Mesenchymal stem cell (in vitro differentiated cells and primary cell): ENCODE measurements at regions not wholly inside any gene's neighbourhood (a gene's known extent, or its start where the extent isn't known, plus 50 kb on each side); places are given as distances from the start of the nearest gene placed in this dataset.

Experiments
- DNase-seq: peaks from one replicate; pipeline ENCODE4 v3.0.0-alpha.2; 2013
- H2AFZ ChIP-seq: one replicate; pipeline ENCODE4 v1.6.1; 2013; ENCODE audit warnings: low read depth, mild to moderate bottlenecking, control low read depth, inconsistent platforms, low read length, moderate library complexity
- H2AK5ac ChIP-seq: 2 replicates; pipeline ENCODE4 v1.6.1; 2013; ENCODE audit warnings: low read length, moderate library complexity, mild to moderate bottlenecking, inconsistent platforms; ENCODE audit not compliant: severe bottlenecking
- H2BK120ac ChIP-seq: one replicate; pipeline ENCODE4 v1.6.1; 2013; ENCODE audit warnings: low read depth, mild to moderate bottlenecking, inconsistent platforms, low read length, moderate library complexity
- H2BK12ac ChIP-seq, 2 experiments: one replicate each; pipeline ENCODE4 v1.6.1; 2013; ENCODE audit warnings: inconsistent platforms in 2 of 2, low read length in 2 of 2, mild to moderate bottlenecking in 2 of 2, moderate library complexity in 2 of 2, control low read depth in 1 of 2
- H2BK15ac ChIP-seq: one replicate; pipeline ENCODE4 v1.6.1; 2013; ENCODE audit warnings: mild to moderate bottlenecking, low read depth, inconsistent platforms; ENCODE audit not compliant: poor library complexity, severe bottlenecking
- H2BK5ac ChIP-seq: 2 replicates; pipeline ENCODE4 v1.6.1; 2013; ENCODE audit warnings: low read depth, mild to moderate bottlenecking, low read length, control low read depth, inconsistent platforms; ENCODE audit not compliant: poor library complexity, severe bottlenecking
- H3K14ac ChIP-seq, 2 experiments: one replicate each; pipeline ENCODE4 v1.6.1; 2013; ENCODE audit warnings: inconsistent platforms in 2 of 2, low read length in 2 of 2, control low read depth in 1 of 2, mild to moderate bottlenecking in 1 of 2, moderate library complexity in 1 of 2
- H3K18ac ChIP-seq, 2 experiments: one replicate each; pipeline ENCODE4 v1.6.1; 2013; ENCODE audit warnings: inconsistent platforms in 2 of 2, low read length in 2 of 2, control low read depth in 1 of 2, low read depth in 1 of 2, mild to moderate bottlenecking in 1 of 2
- H3K23ac ChIP-seq, 2 experiments: one replicate each; pipeline ENCODE4 v1.6.1; 2013; ENCODE audit warnings: inconsistent platforms in 2 of 2, low read length in 2 of 2, mild to moderate bottlenecking in 2 of 2, moderate library complexity in 2 of 2, control low read depth in 1 of 2
- H3K27ac ChIP-seq: 2 replicates; pipeline ENCODE4 v1.5.1; 2013; ENCODE audit warnings: mild to moderate bottlenecking, moderate library complexity, low read length, control low read depth, inconsistent platforms; ENCODE audit not compliant: poor library complexity, severe bottlenecking
- H3K27me3 ChIP-seq, 2 experiments: 2 replicates each; pipeline versions ENCODE4 v1.6.1 to v1.7.0; 2013; ENCODE audit warnings: low read length in 2 of 2, mild to moderate bottlenecking in 2 of 2, moderate library complexity in 2 of 2, control low read depth in 1 of 2, inconsistent platforms in 1 of 2; ENCODE audit not compliant: control insufficient read depth in 1 of 2, insufficient read depth in 1 of 2
- H3K36me3 ChIP-seq, 2 experiments: 2 replicates each; pipeline versions ENCODE4 v1.6.1 to v1.7.0; 2013; ENCODE audit warnings: low read length in 2 of 2, control low read depth in 1 of 2, inconsistent platforms in 1 of 2, low read depth in 1 of 2, mild to moderate bottlenecking in 1 of 2; ENCODE audit not compliant: insufficient read depth in 2 of 2, control insufficient read depth in 1 of 2
- H3K4ac ChIP-seq, 2 experiments: one replicate each; pipeline ENCODE4 v1.6.1; 2013; ENCODE audit warnings: inconsistent platforms in 2 of 2, low read length in 2 of 2, mild to moderate bottlenecking in 2 of 2, moderate library complexity in 2 of 2, control low read depth in 1 of 2, low read depth in 1 of 2
- H3K4me1 ChIP-seq: 2 replicates; pipeline ENCODE4 v1.6.1; 2013; ENCODE audit warnings: low read depth, low read length, control low read depth; ENCODE audit not compliant: control insufficient read depth, insufficient read depth
- H3K4me2 ChIP-seq: 2 replicates; pipeline ENCODE4 v1.6.1; 2013; ENCODE audit warnings: low read length, mild to moderate bottlenecking, inconsistent platforms; ENCODE audit not compliant: poor library complexity, severe bottlenecking
- H3K4me3 ChIP-seq, 2 experiments: 2 replicates each; pipeline versions ENCODE4 v1.5.1 to v1.7.0; 2013; ENCODE audit warnings: low read length in 2 of 2, mild to moderate bottlenecking in 2 of 2, control low read depth in 1 of 2, low read depth in 1 of 2; ENCODE audit not compliant: insufficient read depth in 1 of 2
- H3K79me1 ChIP-seq: replicated peaks from 2 replicates; pipeline ENCODE4 v1.6.1; 2013; ENCODE audit warnings: mild to moderate bottlenecking, control low read depth, low read length, inconsistent platforms; ENCODE audit not compliant: poor library complexity, severe bottlenecking
- H3K9ac ChIP-seq: 2 replicates; pipeline ENCODE4 v1.7.0; 2013; ENCODE audit warnings: mild to moderate bottlenecking, low read length, moderate library complexity
- H3K9me3 ChIP-seq: 2 replicates; pipeline ENCODE4 v1.7.0; 2013; ENCODE audit warnings: mild to moderate bottlenecking, low read length; ENCODE audit not compliant: control insufficient read depth
- H4K8ac ChIP-seq: one replicate; pipeline ENCODE4 v1.6.1; 2013; ENCODE audit warnings: inconsistent platforms, mild to moderate bottlenecking, low read length, moderate library complexity
- H4K91ac ChIP-seq: one replicate; pipeline ENCODE4 v1.6.1; 2013; ENCODE audit warnings: mild to moderate bottlenecking, low read length, inconsistent platforms
- WGBS: methylation state at CpG from one replicate; pipeline ENCODE4 v1.1.7; 2013; ENCODE audit warnings: mixed read lengths; 5-methylcytosine and 5-hydroxymethylcytosine counted together

DNA sequence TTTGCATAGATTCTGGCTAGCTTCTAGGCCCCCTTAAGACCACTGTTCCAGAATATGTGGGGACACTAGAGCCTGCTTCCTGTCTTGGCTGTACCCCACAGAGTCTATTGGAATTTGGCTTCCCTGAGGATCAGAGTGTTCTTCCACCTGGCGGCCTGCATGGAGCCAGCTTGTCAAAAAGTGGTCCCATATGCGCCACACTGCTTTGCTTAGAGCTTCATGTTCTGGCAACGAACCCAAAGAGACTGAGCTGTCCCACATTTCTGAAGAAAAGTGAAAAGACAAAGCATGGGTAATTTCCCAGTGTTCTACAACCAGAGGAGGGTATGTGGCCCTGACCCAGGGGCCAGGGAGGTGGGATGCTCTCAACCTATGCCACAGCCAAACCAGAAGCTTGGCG lies 52.7 kb upstream of the FZD7 start:
- Histone ChIP-seq H3K79me1 (no peaks in the 10 kb centered on the region), H3K9me3 (no peaks in the 10 kb centered on the region), H3K23ac (no peak overlapping the region), H3K9ac (no peak overlapping the region), H3K36me3 (no peaks in the 10 kb centered on the region), H3K18ac (no peak overlapping the region), H2AFZ (no peak overlapping the region), H2BK15ac (no peak overlapping the region), H3K4ac (no peak overlapping the region), H2BK5ac (no peak overlapping the region), H3K14ac (no peak overlapping the region), H2AK5ac (no peak overlapping the region), H3K4me2 (no peak overlapping the region), H3K27me3 (peaks cover 0 to 60% of the 10 kb centered on the region in 2 experiments), H2BK120ac (no peak overlapping the region), H4K91ac (no peak overlapping the region), H3K4me3 (no peak overlapping the region), H2BK12ac (no peak overlapping the region), H3K27ac (no peak overlapping the region), H3K4me1 (no peaks in the 10 kb centered on the region), H4K8ac (no peak overlapping the region)
- DNase-seq, result no peak
- 91% methylated on average over 4 of the region's 4 CpGs for WGBS

DNA sequence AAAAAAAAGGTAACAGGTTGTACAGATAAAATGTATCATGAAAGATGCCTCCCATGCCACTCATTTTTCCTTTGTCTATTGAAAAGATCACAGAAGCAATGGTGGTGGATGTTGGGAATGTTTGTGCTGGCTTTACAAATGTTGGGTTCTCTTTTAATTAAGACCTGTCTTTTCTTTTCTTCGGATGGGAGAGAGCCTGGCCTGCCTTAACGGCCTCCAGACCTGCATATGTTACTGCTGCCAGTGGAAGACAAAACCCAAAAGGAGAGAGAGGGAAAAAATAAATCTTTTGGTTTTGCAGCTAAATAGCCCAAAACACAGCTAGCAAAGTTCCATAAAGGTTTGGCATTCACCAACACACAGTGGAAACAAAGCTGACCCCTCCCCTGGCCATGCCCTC lies 50.5 kb upstream of the FZD7 start:
- Histone ChIP-seq H4K91ac (no peak overlapping the region), H3K27me3 (peaks cover 0 to 40% of the 10 kb centered on the region in 2 experiments)
- no peak for DNase-seq

DNA sequence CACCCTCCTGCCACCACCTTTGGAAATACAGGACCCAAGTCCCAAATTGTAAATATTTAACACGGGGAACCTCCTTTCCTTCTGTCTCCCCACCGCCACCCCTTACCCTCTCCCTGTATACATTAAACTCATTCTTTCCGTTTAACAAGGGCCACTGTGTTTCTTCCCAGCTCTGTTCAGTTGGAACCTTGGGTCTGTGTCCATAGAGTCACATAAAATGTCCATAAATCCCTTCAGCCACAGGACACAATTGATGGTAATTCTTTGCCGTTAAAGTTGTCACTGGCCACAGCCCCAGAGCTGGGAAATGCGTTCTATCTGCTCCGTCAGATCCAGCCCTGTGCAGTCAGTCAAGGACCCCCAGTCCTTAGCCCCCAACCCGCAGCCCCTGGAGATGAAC lies 49.9 kb upstream of the FZD7 start:
- no peak overlapping the region for H3K4ac ChIP-seq
- no peak overlapping the region for H2AK5ac ChIP-seq
- H2BK12ac ChIP-seq, result no peak overlapping the region
- no peak overlapping the region for H3K9ac ChIP-seq
- no peak overlapping the region for H3K4me2 ChIP-seq
- H3K27ac ChIP-seq, result no peak overlapping the region
- no peaks in the 10 kb centered on the region for H3K79me1 ChIP-seq
- H4K91ac ChIP-seq, result no peak overlapping the region
- no peak overlapping the region for H2AFZ ChIP-seq
- H4K8ac ChIP-seq, result no peak overlapping the region
- no peak overlapping the region for H2BK5ac ChIP-seq
- no peak for DNase-seq
- no peak overlapping the region for H2BK120ac ChIP-seq
- no peak overlapping the region for H3K23ac ChIP-seq
- H3K4me3 ChIP-seq, result no peak overlapping the region
- H3K27me3 ChIP-seq, result peaks cover 0 to 36% of the 10 kb centered on the region in 2 experiments
- WGBS, result 85% methylated on average over 7 of the region's 7 CpGs
- no peak overlapping the region for H2BK15ac ChIP-seq
- H3K18ac ChIP-seq, result no peak overlapping the region
- no peaks in the 10 kb centered on the region for H3K4me1 ChIP-seq
- no peaks in the 10 kb centered on the region for H3K9me3 ChIP-seq
- H3K14ac ChIP-seq, result no peak overlapping the region
- H3K36me3 ChIP-seq, result no peaks in the 10 kb centered on the region

More for the DNA sequence above, 50.5 kb upstream of the FZD7 start:
- Histone ChIP-seq H3K27ac (no peak overlapping the region), H3K4me3 (no peak overlapping the region), H3K9ac (no peak overlapping the region), H2AK5ac (no peak overlapping the region), H3K18ac (no peak overlapping the region), H2BK15ac (no peak overlapping the region), H2BK12ac (no peak overlapping the region), H3K23ac (no peak overlapping the region), H2BK5ac (no peak overlapping the region), H2BK120ac (no peak overlapping the region), H4K8ac (no peak overlapping the region), H3K4me2 (no peak overlapping the region), H3K79me1 (no peaks in the 10 kb centered on the region), H2AFZ (no peak overlapping the region), H3K36me3 (no peaks in the 10 kb centered on the region), H3K14ac (no peak overlapping the region), H3K4me1 (no peaks in the 10 kb centered on the region), H3K4ac (no peak overlapping the region), H3K9me3 (no peaks in the 10 kb centered on the region)
- WGBS, result 72% methylated on average over 2 of the region's 2 CpGs
